GM19240 (cell line): ENCODE measurements at regions not wholly inside any gene's neighbourhood (a gene's known extent, or its start where the extent isn't known, plus 50 kb on each side); places are given as distances from the start of the nearest gene placed in this dataset.

Source experiments
- DNase-seq: peaks from one replicate; pipeline ENCODE4 v3.0.0; 2011; ENCODE audit warnings: low spot score; ENCODE audit not compliant: insufficient read length

DNA sequence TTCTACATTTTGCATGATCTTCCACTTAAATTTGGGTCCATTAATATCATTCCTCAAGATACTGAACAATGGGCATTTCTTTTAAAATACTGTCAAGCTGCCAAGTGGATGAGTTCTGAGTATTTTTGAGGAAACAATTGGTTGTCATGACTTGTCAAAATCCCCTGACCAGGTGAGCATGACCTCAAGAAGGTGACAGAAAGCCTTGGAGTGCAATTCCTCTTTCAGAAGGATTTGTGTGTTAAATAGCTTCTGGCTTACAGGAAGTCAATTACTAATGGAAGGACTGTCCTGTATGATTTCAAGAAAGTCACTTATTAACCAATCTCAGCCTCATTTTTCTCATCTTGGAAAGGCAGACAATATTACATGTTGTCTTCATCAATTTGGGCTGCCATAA lies 460.6 kb downstream of the TSN start:
- no peak for DNase-seq

DNA sequence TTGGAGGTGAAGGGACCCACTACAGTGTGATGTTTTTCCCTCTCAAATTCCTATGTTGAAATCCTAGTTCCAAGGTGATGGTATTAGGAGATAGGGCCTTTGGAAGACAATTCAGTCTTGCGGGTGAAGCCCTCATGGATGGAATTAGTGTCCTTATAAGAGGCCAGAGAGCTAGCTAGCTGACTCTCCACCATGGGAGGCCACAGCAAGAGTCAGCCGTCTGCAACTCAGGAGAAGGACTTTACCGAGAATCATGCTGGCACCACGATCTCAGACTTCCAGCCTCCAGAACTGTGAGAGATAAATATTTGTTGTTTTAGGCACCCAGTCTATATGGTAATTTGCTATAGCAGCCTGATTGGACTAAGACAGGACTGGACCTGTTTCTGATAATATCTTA lies 461.4 kb downstream of the TSN start:
- no peak for DNase-seq

DNA sequence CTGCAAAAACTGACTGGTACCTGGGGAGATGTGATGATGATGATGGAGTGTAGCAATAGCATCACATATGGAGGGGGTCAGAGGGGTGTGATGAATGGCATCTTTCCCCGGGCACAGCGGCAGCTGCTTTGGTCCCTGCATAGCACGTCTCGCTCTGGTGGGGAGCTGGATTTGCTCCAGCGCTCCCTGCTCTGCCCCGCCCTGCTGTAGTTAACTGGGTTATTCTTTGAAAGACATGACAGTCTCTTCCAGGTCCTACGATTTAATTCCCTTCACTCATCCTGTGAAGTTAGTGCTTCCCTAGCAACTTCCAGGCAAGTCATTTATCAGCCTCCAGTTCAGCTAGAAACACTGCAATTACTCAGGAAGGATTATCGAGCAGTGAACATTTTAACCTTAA lies 463.1 kb downstream of the TSN start:
- DNase-seq: no peak

DNA sequence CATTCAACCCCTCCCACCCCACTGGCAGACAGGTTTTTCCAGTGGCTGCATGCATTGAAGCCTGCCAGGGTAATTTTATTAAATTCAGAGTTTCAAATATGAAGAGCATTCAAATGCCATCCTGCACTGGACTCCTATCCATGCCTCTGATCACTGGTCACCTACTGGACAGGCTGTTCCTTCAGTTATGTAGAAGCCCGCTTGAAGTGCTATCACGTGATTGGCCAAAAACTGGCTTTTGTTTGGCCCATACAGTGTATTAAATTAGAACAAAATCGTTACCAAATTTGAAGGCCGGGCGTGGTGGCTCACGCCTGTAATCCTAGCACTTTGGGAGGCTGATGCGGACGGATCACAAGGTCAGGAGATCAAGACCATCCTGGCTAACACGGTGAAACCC lies 464.1 kb downstream of the TSN start:
- no peak for DNase-seq

DNA sequence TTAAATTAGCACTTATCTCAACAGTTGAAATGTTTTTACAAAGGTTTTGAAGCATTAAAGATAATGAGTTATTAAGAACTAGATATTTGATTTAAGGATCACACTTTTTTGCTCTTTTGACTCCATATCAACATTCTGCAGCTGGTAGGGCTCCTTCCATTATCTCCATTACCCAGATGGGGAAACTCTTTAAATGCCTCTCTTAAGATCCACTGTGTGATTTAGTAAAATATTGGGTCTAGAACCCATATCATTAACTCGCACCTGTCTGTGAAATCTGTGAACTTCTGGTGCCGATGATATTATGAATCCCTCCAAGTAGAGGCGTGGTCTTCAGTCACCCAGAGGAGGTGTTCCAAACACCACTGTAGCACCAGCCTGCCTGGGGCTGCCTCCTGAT lies 466.2 kb downstream of the TSN start:
- no peak for DNase-seq

DNA sequence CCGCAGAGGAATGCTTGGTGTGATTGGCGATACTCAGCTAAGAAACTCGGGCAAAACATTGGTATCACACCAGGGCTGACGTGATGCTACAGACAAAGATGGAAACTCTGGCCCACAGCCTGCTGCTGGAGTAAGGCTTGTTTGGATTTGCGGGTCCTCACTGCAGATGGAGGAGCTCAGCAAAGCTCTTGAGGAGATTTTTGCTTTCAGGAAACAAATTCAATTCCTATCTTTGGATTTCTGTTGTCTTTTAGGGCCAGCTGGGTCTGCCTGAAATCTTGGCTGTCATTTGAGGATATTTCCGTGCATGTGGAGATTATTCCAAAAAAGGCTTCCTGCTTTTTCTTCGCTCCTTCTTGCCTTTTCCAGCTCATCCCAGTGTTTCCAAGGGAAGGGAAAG lies 475.8 kb downstream of the TSN start:
- no peak for DNase-seq

DNA sequence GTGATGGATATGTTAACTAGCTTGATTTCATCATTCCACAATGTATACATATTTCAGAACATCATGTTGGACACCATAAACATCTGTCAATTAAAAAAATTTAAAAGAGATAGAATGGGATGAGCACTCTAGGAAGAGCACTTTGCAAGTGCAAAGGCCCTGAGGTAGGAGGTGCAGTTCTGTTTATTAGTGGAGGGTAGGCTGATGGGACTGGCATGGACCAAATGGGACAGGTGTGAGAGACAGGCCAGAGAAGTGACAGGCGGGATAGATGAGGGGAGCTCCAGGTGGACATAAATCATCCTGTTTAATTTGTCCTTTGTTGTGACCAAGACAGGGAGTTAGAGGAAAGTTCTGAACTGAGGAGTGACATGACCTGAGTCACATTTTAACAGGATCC lies 477.9 kb downstream of the TSN start:
- no peak for DNase-seq

DNA sequence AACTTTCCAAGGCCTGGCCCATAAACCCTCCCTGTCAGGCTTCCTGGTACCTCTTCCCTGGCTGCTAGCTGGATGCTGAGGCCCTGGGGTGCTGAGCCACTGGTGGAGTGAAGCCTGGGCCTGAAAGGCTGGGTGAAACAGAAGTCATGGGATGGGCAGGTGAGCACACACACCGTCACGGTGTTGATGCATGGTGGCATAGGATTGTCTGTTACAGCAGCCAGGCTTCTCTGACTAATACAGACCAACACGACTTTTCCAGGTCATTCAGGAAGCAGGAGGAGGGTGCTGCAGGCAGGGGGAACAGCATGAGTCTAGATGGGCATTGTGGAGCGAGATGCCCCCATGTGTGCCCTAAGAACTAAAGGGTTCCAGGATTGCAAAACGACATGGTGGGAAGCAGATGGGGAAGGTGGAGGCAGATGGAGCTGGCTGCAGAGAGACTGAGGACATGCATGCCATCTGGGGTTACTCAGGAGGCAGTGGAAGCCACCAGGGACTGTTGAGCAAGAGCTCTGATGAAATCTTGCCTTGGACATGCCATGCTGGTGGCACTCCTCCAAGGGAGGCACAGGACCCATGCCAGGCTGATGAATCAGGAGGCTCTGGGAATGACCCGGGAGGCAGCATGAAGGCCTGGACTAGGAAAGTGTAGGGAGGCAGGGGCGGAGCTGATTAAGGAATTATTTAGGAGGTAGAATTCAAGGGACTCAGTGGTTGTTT lies 480.9 kb downstream of the TSN start:
- DNase-seq: no peak

DNA sequence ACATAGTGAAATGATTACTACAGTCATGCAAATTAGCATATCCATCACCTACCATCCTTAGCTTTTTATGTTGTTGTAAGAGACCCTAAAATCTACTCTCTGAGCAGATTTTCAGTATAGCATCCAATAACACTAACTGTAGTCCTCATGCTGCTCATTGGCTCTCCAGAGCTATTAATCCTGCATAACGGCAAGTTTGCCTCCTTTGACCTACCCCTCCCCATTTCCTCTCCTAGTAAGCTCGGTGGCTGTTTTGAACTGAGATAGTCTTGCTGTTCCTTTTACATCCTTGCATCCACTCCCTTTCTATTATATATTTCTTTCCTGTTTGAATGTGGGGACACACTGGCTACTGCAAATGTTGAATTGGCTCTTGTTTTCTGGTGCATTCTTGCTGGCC lies 481.5 kb downstream of the TSN start:
- DNase-seq: no peak

DNA sequence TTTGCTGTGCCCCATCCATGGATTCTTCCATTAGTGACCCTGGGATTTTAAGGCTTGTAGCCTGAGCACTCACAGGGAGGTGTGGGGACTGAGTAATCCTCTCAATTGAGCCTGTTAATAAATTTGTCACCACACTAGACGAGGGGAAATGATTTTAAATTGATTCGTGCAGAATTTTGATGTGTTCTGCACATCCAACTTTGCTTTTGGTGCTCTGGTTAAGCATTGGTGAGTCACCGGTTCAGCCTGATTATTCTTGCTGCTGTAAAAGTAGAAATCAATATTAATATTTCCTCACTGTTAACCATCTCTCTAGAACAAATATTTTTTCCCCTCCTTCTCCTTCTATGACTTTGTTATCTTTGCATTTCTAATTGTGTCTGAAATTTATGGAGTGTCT lies 482.0 kb downstream of the TSN start:
- no peak for DNase-seq

DNA sequence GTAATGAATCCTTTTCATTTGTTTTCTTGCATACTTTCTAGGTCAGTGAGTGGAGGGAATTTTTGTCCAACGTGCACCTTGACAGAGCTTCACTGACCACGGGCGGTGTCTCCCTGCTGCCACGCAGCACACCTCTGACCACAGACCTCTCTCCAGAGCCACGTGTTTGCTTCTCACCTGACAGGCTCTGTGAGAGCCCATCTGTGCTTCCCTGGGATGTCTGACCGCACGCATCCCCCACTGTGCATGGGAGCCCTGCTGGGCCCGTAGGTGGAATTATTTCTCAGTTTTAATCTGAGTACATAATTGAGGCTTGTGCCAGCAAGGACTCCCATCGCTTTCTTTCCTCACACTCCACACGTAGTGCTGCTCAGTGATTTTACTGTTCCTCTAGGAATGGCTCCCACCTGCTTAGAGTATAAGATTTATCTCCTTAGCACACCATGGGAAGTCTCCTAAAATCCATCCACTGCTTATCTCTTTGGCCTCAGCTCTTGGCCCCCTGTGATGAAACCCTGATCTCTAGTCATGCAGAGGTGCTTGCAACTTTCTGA lies 482.6 kb downstream of the TSN start:
- no peak for DNase-seq

DNA sequence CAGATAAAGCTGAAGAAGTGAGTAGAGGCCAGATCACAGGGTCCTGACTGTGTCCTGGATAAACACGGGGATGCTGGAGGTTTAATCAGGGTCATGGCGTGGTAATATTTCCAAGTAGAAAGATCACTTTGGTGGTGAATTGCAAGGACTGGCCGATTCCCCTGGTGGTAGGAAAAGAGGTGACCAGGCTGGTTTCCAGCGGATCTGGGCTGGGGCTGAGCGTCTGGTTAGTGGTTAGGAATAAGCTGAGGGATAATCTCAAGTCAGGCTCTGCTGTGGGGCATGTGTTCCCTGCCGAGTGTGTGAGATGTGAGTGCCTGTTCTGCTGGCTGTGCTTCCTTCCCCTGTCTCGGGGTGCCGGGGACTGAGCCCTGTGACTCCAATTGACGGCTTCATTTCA lies 484.0 kb downstream of the TSN start:
- DNase-seq: no peak

DNA sequence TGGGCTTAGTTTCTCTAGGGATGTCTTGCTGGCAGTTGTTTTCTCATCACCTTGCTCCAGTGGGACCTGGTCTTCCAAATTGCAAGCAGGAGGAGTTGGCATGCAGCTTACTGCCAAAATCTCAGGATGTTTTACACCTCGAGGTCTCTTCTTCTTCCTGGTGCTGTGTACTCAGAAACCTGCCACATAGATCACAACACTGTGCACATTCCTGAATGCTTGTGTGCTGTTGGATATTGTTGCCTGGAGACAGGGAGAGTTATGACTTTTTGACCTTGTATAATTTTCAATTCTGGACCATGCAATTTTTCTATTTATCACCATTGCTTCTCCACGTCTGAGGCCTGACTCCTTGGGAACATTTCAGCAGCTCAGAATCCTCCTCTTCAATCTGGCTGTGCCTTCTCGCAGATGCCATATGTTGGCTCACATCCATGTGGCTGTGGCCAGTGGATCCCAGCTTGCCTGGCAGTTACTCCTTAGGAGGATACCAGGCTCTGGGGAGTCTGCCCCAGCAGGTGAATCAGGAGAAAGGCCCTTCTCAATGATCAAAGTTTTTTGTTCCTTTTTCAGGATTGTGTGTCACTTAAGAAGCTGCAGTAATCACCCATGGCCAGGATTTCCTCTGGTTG lies 489.3 kb downstream of the TSN start:
- DNase-seq: no peak

DNA sequence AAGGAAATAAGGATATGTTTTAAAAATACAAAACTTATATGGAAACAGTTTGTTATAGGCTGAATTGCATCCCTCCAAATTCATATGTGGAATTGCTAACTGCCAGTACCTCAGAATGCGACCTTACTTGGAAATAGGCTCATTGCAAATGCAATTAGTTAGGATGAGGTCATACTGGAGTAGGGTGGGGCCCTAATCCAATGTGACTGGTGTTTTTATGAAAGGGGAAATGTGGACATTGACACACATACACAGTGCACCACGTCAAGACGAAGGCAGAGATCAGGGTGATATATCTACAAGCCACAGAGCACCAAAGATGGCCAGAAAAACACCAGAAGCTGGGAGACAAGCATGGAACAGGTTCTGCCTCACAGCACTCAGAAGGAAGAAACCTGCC lies 494.2 kb downstream of the TSN start:
- no peak for DNase-seq

DNA sequence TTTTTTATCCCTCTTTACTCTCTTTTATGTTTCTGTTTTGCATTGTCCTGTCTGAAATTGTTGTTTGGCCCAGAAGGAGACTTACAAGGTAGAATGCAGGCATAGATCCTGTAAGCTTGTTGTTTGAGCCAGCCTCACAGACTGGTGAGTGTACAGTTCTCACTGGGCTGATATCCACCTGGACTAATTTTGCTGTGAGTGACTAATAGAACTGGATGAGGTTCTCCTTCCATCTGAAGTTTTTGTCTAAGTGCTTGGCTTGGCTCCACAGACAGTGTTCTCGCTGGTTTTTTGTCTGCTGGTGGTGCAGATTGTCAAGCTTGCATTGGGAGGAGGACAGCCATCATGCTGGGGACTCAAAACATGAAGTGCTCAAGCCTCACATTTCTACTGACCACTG lies 495.7 kb downstream of the TSN start:
- DNase-seq: no peak

DNA sequence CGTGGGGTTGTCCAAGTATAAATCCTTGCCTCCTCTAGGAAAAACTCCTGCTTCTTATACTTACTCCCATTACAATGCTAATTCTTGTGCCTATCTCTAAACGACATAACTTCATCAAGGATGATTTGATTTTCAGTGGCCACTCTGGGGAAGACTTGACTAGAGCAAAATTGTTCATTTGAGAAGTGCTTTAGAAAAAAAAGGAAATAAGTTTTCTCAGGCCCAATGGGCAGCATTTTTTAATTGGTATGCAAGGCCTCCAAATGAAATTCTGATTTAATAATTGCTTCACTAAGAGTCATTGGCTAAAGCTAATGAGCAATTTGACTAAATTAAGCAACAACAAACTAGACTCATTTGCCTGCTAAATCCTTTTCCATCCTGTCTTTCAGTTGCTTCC lies 496.1 kb downstream of the TSN start:
- no peak for DNase-seq

DNA sequence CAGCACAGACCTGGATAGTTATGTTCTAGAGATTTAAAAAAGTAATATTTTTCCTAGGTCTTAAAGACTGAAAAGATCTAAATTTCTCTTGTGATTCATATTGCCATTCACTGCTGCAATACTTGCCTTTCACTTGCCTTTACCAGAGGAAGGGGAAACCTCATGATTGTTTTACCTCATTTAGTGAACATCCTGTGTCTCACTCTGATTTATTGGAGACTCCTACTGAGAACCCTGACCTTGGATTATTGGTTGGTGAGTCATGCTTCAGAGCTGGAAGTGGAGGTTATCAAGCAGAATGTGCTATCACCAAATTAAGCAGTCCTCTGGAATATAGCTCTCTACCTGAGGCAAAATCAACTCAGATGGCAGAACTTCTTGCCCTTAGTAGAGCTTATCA lies 500.5 kb downstream of the TSN start:
- DNase-seq: no peak

DNA sequence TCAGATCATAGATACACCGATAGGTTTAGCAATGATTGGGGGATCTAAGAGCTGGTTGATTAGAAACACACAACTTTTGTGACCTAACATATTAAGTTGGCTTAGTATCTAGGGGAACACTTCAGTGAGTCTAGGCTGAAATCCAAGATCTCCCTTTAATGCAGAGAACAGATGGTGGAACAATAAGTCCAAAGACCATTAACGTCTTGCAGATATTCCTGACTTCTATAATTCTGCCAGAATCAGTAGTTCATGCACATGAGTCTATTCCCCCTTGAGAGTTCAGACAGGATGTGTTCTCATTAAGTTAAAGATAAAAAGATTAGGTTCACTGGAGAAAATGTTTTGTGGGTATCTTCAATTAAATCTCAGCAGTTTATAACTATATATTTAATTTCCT lies 506.5 kb downstream of the TSN start:
- DNase-seq: no peak

DNA sequence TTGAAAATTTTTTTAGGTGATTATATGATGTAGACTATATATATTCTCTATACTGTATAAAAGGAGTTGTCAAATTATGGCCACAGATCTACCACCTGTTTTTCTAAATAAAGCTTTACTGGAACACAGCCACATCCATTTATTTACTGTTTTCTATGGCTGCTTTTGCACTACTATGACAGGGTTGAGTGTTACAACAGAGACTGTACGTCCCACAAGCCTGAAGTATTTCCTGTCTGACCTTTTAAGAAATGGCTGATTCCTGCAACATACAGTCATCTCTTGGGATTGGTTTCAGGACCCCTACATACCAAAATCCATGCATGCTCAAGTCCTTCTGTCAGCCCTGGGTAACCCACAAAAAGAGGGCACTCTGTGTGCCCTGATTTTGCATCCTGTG lies 508.3 kb downstream of the TSN start:
- no peak for DNase-seq

DNA sequence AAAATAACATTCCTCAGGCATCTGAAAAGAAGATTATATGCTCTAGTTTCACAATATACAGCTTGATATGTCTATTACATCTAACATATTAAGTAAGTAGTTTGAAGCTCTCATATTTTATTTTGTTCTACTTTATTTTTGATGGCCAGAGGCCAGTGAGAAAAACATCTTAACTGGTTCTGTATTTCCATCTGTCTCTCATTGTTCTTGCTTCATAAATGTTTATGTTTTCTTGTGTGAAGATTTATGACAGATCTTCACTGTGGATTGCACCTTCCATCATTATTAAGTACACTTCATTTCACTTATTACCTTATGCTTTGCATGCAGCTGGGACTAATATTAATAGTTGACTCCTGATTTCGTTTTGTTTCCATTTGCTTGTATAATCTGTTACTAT lies 511.2 kb downstream of the TSN start:
- no peak for DNase-seq

DNA sequence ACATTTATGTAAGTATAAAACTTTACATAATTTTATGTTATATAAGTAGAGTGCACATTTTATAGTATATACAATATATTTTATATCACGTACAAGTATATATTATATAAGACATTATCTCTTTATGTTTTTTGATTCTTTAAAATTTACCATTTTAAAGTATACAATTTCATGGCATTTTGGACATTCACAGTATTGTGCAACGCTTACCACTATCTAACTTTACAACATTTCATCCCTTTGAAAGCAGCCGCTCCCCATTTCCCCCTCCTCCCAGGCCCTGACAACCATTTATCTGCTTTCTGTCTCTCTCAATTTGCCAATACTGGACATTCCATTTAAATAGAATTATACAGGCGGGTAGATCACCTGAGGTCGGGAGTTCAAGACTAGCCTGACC lies 512.5 kb downstream of the TSN start:
- no peak for DNase-seq

DNA sequence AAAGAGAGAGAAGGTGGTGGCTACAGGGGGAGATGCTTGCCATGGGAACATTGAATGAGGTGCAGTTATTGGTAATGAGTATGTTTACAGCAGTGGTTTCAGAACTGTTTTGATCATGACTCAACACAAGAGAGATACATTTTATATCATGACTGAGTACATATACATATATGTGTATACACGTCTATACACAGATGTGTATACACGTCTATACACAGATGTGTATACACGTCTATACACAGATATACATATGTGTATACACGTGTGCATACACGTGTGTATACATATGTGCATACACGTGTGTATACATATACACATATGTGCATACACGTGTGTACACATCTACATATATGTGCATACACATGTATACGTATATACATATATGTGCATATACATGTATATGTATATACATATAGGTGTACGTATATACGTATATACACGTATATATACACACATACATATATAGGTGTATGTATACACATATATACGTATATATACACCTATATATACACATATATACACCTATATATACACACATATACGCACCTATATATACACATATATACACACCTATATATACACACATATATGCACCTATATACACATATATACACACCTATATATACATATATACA lies 518.5 kb downstream of the TSN start:
- no peak for DNase-seq

DNA sequence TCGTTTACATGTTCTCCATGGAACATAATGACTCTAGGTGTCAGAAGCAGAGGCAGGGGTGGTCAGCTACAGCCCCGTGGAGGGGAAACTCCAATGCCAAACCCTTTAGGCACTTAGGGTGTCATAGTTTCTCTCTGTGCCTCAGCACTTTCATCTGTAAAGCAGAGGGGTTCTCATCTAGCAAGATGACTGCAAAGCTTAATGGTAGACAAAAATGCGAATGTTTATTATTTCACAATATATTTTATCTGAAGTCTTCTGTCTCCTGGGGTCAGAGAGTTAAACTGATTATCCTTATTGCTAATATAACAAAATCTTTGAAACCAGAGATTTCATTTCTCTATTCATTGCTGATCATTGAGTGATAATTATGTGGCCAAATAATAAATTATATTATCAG lies 522.5 kb downstream of the TSN start:
- no peak for DNase-seq
